ENCODE measurements at regions not wholly inside any gene's neighbourhood (a gene's known extent, or its start where the extent isn't known, plus 50 kb on each side); places are given as distances from the start of the nearest gene placed in this dataset.

DNA sequence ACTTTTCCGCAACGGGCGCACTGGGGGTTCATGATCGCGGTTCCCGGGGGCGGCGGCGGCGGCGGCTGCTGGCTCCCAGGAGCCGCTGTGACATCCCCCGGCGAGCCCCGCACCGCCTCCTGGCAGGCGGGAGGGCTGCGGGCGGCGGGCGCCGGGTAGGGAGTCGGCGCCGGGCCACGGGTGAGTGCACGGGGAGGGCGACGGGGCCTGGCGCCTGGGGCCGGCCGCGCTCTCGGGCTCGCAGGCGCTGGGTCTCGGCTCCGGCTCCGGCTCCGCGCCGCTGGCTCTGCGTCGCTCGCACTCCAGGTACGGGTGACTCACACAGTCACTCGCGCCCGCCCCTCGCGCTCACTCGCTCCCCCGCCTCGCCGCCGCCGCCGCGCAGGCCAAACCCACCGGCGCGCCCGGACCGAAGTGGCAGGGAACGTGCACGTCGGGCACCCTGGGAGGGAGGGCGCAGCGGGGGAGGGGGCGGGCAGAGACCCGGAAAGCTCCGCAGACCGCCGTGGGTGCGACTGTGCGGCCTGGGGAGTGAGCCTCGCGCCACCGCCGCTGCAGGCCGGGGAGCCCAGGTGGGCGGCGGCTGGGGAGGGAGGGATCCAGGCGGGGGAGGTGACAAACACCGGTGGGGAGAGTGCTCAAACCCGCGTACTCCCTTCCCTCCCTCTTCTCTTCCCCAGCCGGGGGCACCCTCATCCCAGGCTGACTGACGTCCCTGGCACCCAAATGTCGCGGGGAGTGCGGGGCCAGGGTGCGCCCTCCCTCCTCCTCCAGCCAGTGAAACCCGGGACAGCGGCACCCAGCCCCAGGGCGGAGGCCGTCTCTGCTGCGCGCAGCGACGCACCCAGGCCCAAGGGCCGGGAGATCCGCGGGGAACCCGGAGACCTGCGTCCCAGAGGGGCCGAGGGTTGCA, 276.9 kb upstream of the NEBL start:
- BruUV-seq (replicated peaks), result no TSS peak
- Mint-ChIP-seq H3K9me3 (ENCODE audit: low read depth, unreplicated experiment) (no peaks in the 10 kb centered on the region), H3K36me3 (ENCODE audit: insufficient read depth, unreplicated experiment) (peaks cover 37% of the 10 kb centered on the region), H3K4me3 (ENCODE audit: low read depth, unreplicated experiment) (peak overlapping the region; percentile 96), H3K4me1 (ENCODE audit: low read depth, unreplicated experiment) (peaks cover 19% of the 10 kb centered on the region), H3K27me3 (ENCODE audit: unreplicated experiment) (no peaks in the 10 kb centered on the region), H3K27ac (ENCODE audit: unreplicated experiment) (peak overlapping the region; percentile 88)
- DNase-seq, result peak; percentile 83
- TF ChIP-seq, protein P1, sequence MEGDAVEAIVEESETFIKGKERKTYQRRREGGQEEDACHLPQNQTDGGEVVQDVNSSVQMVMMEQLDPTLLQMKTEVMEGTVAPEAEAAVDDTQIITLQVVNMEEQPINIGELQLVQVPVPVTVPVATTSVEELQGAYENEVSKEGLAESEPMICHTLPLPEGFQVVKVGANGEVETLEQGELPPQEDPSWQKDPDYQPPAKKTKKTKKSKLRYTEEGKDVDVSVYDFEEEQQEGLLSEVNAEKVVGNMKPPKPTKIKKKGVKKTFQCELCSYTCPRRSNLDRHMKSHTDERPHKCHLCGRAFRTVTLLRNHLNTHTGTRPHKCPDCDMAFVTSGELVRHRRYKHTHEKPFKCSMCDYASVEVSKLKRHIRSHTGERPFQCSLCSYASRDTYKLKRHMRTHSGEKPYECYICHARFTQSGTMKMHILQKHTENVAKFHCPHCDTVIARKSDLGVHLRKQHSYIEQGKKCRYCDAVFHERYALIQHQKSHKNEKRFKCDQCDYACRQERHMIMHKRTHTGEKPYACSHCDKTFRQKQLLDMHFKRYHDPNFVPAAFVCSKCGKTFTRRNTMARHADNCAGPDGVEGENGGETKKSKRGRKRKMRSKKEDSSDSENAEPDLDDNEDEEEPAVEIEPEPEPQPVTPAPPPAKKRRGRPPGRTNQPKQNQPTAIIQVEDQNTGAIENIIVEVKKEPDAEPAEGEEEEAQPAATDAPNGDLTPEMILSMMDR (IDR thresholded peaks at IDR 0.05; ENCODE audit: unreplicated experiment), result no peak
- CTCF ChIA-PET, result no interaction called here
- intact Hi-C loops (cut with micrococcal nuclease; ENCODE audit: unreplicated experiment), result loop anchor here (5.0 to 10.0 kb wide), 3 partner anchors 61 to 98 kb away; no protein-coding TSS in a partner anchor

DNA sequence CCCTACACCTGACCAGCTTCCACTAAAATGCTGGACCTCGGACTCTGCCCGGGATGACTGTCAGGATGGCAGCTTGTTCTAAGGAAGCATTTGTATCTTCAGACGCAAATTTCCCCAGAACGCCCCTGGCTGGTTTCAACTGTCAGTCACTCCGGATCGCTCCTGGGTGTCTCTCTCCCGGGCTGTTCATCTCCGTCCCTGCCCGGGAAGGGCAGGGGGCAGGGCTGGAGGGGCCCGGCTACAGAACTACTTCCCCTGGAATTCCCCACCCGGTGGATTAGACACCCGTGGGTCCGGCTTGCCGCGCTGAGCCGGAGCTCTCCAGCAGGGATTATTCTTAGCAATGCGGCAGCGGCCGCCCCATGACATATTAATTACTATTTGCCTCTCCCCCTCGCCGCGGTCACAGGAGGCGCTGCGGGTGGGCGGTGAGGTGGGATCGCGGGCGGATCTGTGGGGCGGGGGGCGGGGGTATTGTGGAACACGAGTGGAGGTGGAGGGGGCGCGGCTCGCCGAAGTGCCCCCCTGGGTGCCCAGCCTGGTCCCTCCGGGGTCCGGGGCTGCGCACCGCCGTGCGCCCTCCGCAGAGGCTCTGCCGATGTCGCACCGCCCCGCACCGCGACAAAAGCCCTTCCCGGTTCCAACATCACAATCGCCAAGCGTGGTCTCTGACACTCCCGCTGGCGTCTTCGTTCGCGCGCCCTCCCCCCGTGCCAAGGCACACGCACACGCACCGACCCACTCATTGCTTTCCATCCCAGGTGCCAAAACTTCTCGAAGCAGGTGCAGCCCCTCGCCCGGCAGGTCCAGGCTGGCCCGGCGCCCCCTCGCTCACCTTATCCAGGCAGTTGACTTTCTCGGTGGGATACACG, 276.1 kb upstream of the NEBL start:
- Mint-ChIP-seq H3K27ac (ENCODE audit: unreplicated experiment) (peak overlapping the region; percentile 44), H3K9me3 (ENCODE audit: low read depth, unreplicated experiment) (no peaks in the 10 kb centered on the region), H3K4me1 (ENCODE audit: low read depth, unreplicated experiment) (peaks cover 19% of the 10 kb centered on the region), H3K27me3 (ENCODE audit: unreplicated experiment) (no peaks in the 10 kb centered on the region), H3K36me3 (ENCODE audit: insufficient read depth, unreplicated experiment) (peaks cover 37% of the 10 kb centered on the region), H3K4me3 (ENCODE audit: low read depth, unreplicated experiment) (peak overlapping the region; percentile 96)
- TF ChIP-seq, protein P1 (IDR thresholded peaks at IDR 0.05; ENCODE audit: unreplicated experiment), result no peak
- intact Hi-C loops (cut with micrococcal nuclease; ENCODE audit: unreplicated experiment), result loop anchor here (5.0 to 10.0 kb wide), 3 partner anchors 62 to 99 kb away; no protein-coding TSS in a partner anchor
- CTCF ChIA-PET, result interaction anchor here (0.6 to 1.3 kb wide), 4 partner anchors 21 to 1095 kb away, joined by 3 to 5 read pairs (median 4); no protein-coding TSS in a partner anchor
- peak; percentile 17 for DNase-seq
- BruUV-seq (replicated peaks), result no TSS peak

DNA sequence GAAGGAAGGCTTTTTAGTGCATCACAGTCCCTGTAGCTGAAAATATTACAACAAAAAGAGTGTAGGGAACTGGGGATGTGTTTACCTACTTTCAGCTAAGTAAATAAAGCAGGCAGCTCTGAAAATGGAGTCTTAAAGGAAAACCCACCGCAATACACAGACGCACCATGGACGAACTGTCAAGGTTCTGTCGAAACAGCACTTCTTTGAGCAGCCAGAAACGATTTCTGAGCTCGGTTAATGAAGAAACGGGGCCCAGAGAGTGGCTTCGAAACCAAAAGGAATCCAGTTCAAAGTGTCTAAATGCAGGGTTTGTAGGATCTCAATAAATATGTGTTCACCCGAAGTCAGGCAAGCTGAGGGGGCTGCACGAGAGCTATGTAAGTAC, 275.4 kb upstream of the NEBL start:
- no TSS peak for BruUV-seq (replicated peaks)
- Mint-ChIP-seq H3K27ac (ENCODE audit: unreplicated experiment) (no peak overlapping the region), H3K36me3 (ENCODE audit: insufficient read depth, unreplicated experiment) (peaks cover 37% of the 10 kb centered on the region), H3K4me3 (ENCODE audit: low read depth, unreplicated experiment) (peak overlapping the region; percentile 96), H3K27me3 (ENCODE audit: unreplicated experiment) (no peaks in the 10 kb centered on the region), H3K4me1 (ENCODE audit: low read depth, unreplicated experiment) (peaks cover 19% of the 10 kb centered on the region), H3K9me3 (ENCODE audit: low read depth, unreplicated experiment) (no peaks in the 10 kb centered on the region)
- TF ChIP-seq, protein P1 (IDR thresholded peaks at IDR 0.05; ENCODE audit: unreplicated experiment), result no peak
- CTCF ChIA-PET, result interaction anchor here (0.6 to 1.3 kb wide), 4 partner anchors 22 to 1095 kb away, joined by 3 to 5 read pairs (median 4); no protein-coding TSS in a partner anchor
- no peak for DNase-seq
- intact Hi-C loops (cut with micrococcal nuclease; ENCODE audit: unreplicated experiment), result loop anchor here (5.0 to 10.0 kb wide), 3 partner anchors 62 to 100 kb away; no protein-coding TSS in a partner anchor

DNA sequence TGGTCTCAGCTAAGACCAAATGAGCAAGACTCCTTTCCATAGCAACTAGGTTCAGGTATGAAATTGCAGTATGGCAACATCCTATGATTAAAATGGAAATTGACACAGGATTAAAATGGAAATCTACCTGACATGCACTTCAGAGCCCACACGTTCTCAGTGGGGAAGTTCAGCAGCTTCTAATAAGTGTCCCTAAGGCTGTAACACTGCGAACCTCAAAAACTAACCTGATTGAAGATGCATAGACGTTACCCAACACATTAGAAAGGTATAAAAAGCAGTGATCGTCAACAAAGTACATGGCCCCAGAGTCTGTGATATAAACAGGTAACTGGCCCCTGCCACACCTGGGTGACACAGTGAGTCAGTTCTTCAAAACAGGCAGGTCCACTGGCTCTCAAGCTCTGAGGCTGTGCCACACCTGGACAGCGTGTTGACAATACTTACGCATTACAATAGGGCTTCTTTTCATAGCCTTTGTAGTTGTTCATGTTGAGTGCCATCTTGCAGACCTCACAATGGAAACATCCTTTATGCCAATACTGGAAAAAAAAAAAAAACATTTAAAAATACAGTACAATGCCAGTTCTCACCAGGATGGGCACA, 274.9 kb upstream of the NEBL start:
- Mint-ChIP-seq H3K4me1 (ENCODE audit: low read depth, unreplicated experiment) (peaks cover 19% of the 10 kb centered on the region), H3K27me3 (ENCODE audit: unreplicated experiment) (no peaks in the 10 kb centered on the region), H3K27ac (ENCODE audit: unreplicated experiment) (no peak overlapping the region), H3K36me3 (ENCODE audit: insufficient read depth, unreplicated experiment) (peaks cover 37% of the 10 kb centered on the region), H3K4me3 (ENCODE audit: low read depth, unreplicated experiment) (peak overlapping the region; percentile 96), H3K9me3 (ENCODE audit: low read depth, unreplicated experiment) (no peaks in the 10 kb centered on the region)
- DNase-seq, result no peak
- CTCF ChIA-PET, result interaction anchor here (1.2 to 1.3 kb wide), 2 partner anchors 23 to 75 kb away, joined by 4 to 5 read pairs; no protein-coding TSS in a partner anchor
- TF ChIP-seq, protein P1 (IDR thresholded peaks at IDR 0.05; ENCODE audit: unreplicated experiment), result no peak
- BruUV-seq (replicated peaks), result TSS peak; percentile 21
- intact Hi-C loops (cut with micrococcal nuclease; ENCODE audit: unreplicated experiment), result loop anchor here (5.0 to 10.0 kb wide), 3 partner anchors 63 to 100 kb away; no protein-coding TSS in a partner anchor
